Right renal pelvis (tissue), 4 donors: ENCODE measurements at regions not wholly inside any gene's neighbourhood (a gene's known extent, or its start where the extent isn't known, plus 50 kb on each side); places are given as distances from the start of the nearest gene placed in this dataset.
"Not testable (repeated sequence)": the region's sequence is repeated elsewhere in the genome, so short reads cannot be mapped to it uniquely, and the experiment has no call there.

Experiments used
- DNase-seq, 4 donors: peaks; one replicate each; pipeline ENCODE4 v3.0.0-alpha.2; 2013; ENCODE audit warnings: low read depth in 4 of 4, low spot score in 3 of 4, missing footprints in 1 of 4

GRCh38 chr22:49518436-49518970, 309.2 kb downstream of the BRD1 start:
- DNase-seq = no peak

GRCh38 chr22:49517667-49518185, 309.9 kb downstream of the BRD1 start:
- no peak for DNase-seq

- DNase-seq = no peak
These were observed 310.5 kb downstream of the BRD1 start for GRCh38 chr22:49517211-49517610.

GRCh38 chr22:49515475-49515874, 312.2 kb downstream of the BRD1 start:
- DNase-seq = no peak

- peak in 2 of 4 donors; percentile 20 to 25 for DNase-seq
These were observed 313.0 kb downstream of the BRD1 start for GRCh38 chr22:49514641-49515040.

- DNase-seq = no peak
These were observed 313.5 kb downstream of the BRD1 start for GRCh38 chr22:49514211-49514610.

- no peak for DNase-seq
These were observed 314.3 kb downstream of the BRD1 start for GRCh38 chr22:49513358-49513851.

GRCh38 chr22:49512487-49513165, 315.0 kb downstream of the BRD1 start:
- no peak for DNase-seq

- DNase-seq = not testable (repeated sequence)
These were observed 316.1 kb downstream of the BRD1 start for GRCh38 chr22:49511393-49512189.

GRCh38 chr22:49510718-49511117, 317.0 kb downstream of the BRD1 start:
- no peak for DNase-seq

- DNase-seq = no peak
These were observed 318.7 kb downstream of the BRD1 start for GRCh38 chr22:49509016-49509415.

- no peak for DNase-seq
These were observed 319.1 kb downstream of the BRD1 start for GRCh38 chr22:49508561-49508960.

GRCh38 chr22:49507607-49508292, 319.9 kb downstream of the BRD1 start:
- no peak for DNase-seq

GRCh38 chr22:49506010-49506400, 321.7 kb downstream of the BRD1 start:
- DNase-seq = no peak

- no peak for DNase-seq
These were observed 322.2 kb downstream of the BRD1 start for GRCh38 chr22:49505337-49506009.

- no peak for DNase-seq
These were observed 323.7 kb downstream of the BRD1 start for GRCh38 chr22:49503896-49504521.

GRCh38 chr22:49503321-49503720, 324.4 kb downstream of the BRD1 start:
- no peak for DNase-seq

- no peak for DNase-seq
These were observed 325.4 kb downstream of the BRD1 start for GRCh38 chr22:49502126-49502826.

- no peak for DNase-seq
These were observed 326.7 kb downstream of the BRD1 start for GRCh38 chr22:49500942-49501395.
